ENCODE measurements at regions not wholly inside any gene's neighbourhood (a gene's known extent, or its start where the extent isn't known, plus 50 kb on each side); places are given as distances from the start of the nearest gene placed in this dataset.

GRCh38 chr11:121714351-121714750 lies 261.6 kb upstream of the SORL1-AS1 start:
- H3K9me3 Mint-ChIP-seq, result peaks cover 0 to 2% (median 0%) of the 10 kb centered on the region in 8 donors
- POLR2A ChIA-PET (ENCODE audit: partially characterized antibody), result no interaction called here
- Histone ChIP-seq H3K4me1 (ENCODE audit: insufficient read depth, low read length) (no peaks in the 10 kb centered on the region), H3K36me3 (ENCODE audit: insufficient read depth, low read length) (no peaks in the 10 kb centered on the region), H3K27ac (ENCODE audit: low read depth, low read length) (no peak overlapping the region), H3K4me3 (ENCODE audit: low read length in 2 of 2) (no peak overlapping the region), H3K9me3 (ENCODE audit: control insufficient read depth in 1 of 2, low read length in 2 of 2) (no peaks in the 10 kb centered on the region), H3K27me3 (ENCODE audit: insufficient read depth, low read length) (no peaks in the 10 kb centered on the region)
- intact Hi-C loops (cut with micrococcal nuclease), result no loop called here
- DNase-seq, result no peak
- H3K4me3 Mint-ChIP-seq, result no peak overlapping the region
- H3K27ac Mint-ChIP-seq, result no peak overlapping the region
- peaks cover 7% of the 10 kb centered on the region in 2 donors for H3K27me3 Mint-ChIP-seq
- CTCF ChIA-PET (ENCODE audit: partially characterized antibody), result no interaction called here
- H3K36me3 Mint-ChIP-seq, result peaks cover 1 to 4% of the 10 kb centered on the region in 2 donors
- no peaks in the 10 kb centered on the region for H3K4me1 Mint-ChIP-seq

GRCh38 chr11:121711939-121712338 lies 259.2 kb upstream of the SORL1-AS1 start:
- Histone ChIP-seq H3K4me1 (ENCODE audit: insufficient read depth, low read length) (no peaks in the 10 kb centered on the region), H3K4me3 (ENCODE audit: low read length in 2 of 2) (no peak overlapping the region), H3K9me3 (ENCODE audit: control insufficient read depth in 1 of 2, low read length in 2 of 2) (no peaks in the 10 kb centered on the region), H3K27me3 (ENCODE audit: insufficient read depth, low read length) (no peaks in the 10 kb centered on the region), H3K27ac (ENCODE audit: low read depth, low read length) (no peak overlapping the region), H3K36me3 (ENCODE audit: insufficient read depth, low read length) (no peaks in the 10 kb centered on the region)
- no peak for DNase-seq
- peaks cover 0 to 4% of the 10 kb centered on the region in 2 donors for H3K36me3 Mint-ChIP-seq
- intact Hi-C loops (cut with micrococcal nuclease), result no loop called here
- peaks cover 0 to 2% (median 0%) of the 10 kb centered on the region in 8 donors for H3K9me3 Mint-ChIP-seq
- CTCF ChIA-PET (ENCODE audit: partially characterized antibody), result no interaction called here
- POLR2A ChIA-PET (ENCODE audit: partially characterized antibody), result no interaction called here
- H3K27me3 Mint-ChIP-seq, result peaks cover 0 to 4% of the 10 kb centered on the region in 2 donors
- no peak overlapping the region for H3K27ac Mint-ChIP-seq
- H3K4me3 Mint-ChIP-seq, result no peak overlapping the region
- no peaks in the 10 kb centered on the region for H3K4me1 Mint-ChIP-seq

- no peak for DNase-seq
- Mint-ChIP-seq H3K4me1 (no peaks in the 10 kb centered on the region), H3K9me3 (peaks cover 0 to 2% (median 0%) of the 10 kb centered on the region in 8 donors), H3K36me3 (peaks cover 0 to 4% of the 10 kb centered on the region in 2 donors), H3K27me3 (peaks cover 0 to 4% of the 10 kb centered on the region in 2 donors), H3K4me3 (no peak overlapping the region), H3K27ac (no peak overlapping the region)
- intact Hi-C loops (cut with micrococcal nuclease), result no loop called here
- Histone ChIP-seq H3K4me1 (ENCODE audit: insufficient read depth, low read length) (no peaks in the 10 kb centered on the region), H3K36me3 (ENCODE audit: insufficient read depth, low read length) (no peaks in the 10 kb centered on the region), H3K9me3 (ENCODE audit: control insufficient read depth in 1 of 2, low read length in 2 of 2) (no peaks in the 10 kb centered on the region), H3K27ac (ENCODE audit: low read depth, low read length) (no peak overlapping the region), H3K27me3 (ENCODE audit: insufficient read depth, low read length) (no peaks in the 10 kb centered on the region), H3K4me3 (ENCODE audit: low read length in 2 of 2) (no peak overlapping the region)
- ChIA-PET CTCF (ENCODE audit: partially characterized antibody) (no interaction called here), POLR2A (ENCODE audit: partially characterized antibody) (no interaction called here)
These were observed 258.5 kb upstream of the SORL1-AS1 start for GRCh38 chr11:121711236-121711635.

- Histone ChIP-seq H3K27me3 (ENCODE audit: insufficient read depth, low read length) (no peaks in the 10 kb centered on the region), H3K4me3 (ENCODE audit: low read length in 2 of 2) (no peak overlapping the region), H3K36me3 (ENCODE audit: insufficient read depth, low read length) (no peaks in the 10 kb centered on the region), H3K4me1 (ENCODE audit: insufficient read depth, low read length) (no peaks in the 10 kb centered on the region), H3K27ac (ENCODE audit: low read depth, low read length) (no peak overlapping the region), H3K9me3 (ENCODE audit: control insufficient read depth in 1 of 2, low read length in 2 of 2) (no peaks in the 10 kb centered on the region)
- no peaks in the 10 kb centered on the region for H3K27me3 Mint-ChIP-seq
- no peak overlapping the region for H3K4me3 Mint-ChIP-seq
- no peaks in the 10 kb centered on the region for H3K4me1 Mint-ChIP-seq
- no peak for DNase-seq
- peaks cover 0 to 8% of the 10 kb centered on the region in 2 donors for H3K36me3 Mint-ChIP-seq
- intact Hi-C loops (cut with micrococcal nuclease), result no loop called here
- ChIA-PET CTCF (ENCODE audit: partially characterized antibody) (no interaction called here), POLR2A (ENCODE audit: partially characterized antibody) (no interaction called here)
- H3K9me3 Mint-ChIP-seq, result peaks cover 0 to 1% (median 0%) of the 10 kb centered on the region in 8 donors
- no peak overlapping the region for H3K27ac Mint-ChIP-seq
These were observed 254.2 kb upstream of the SORL1-AS1 start for GRCh38 chr11:121706884-121707420.

GRCh38 chr11:121703201-121703600 lies 250.4 kb upstream of the SORL1-AS1 start:
- POLR2A ChIA-PET (ENCODE audit: partially characterized antibody), result no interaction called here
- intact Hi-C loops (cut with micrococcal nuclease), result no loop called here

GRCh38 chr11:121700968-121701367 lies 248.2 kb upstream of the SORL1-AS1 start:
- H3K4me3 ChIP-seq (ENCODE audit: low read length in 2 of 2), result no peak overlapping the region
- Mint-ChIP-seq H3K27ac (no peak overlapping the region), H3K4me1 (no peaks in the 10 kb centered on the region), H3K9me3 (no peaks in the 10 kb centered on the region), H3K27me3 (peaks cover 0 to 7% of the 10 kb centered on the region in 2 donors), H3K36me3 (peaks cover 0 to 8% of the 10 kb centered on the region in 2 donors), H3K4me3 (no peak overlapping the region)
- ChIA-PET POLR2A (ENCODE audit: partially characterized antibody) (no interaction called here), CTCF (ENCODE audit: partially characterized antibody) (no interaction called here)
- H3K4me1 ChIP-seq (ENCODE audit: insufficient read depth, low read length), result no peaks in the 10 kb centered on the region
- H3K27ac ChIP-seq (ENCODE audit: low read depth, low read length), result no peak overlapping the region
- no peaks in the 10 kb centered on the region for H3K27me3 ChIP-seq (ENCODE audit: insufficient read depth, low read length)
- DNase-seq, result no peak
- no peaks in the 10 kb centered on the region for H3K9me3 ChIP-seq (ENCODE audit: control insufficient read depth in 1 of 2, low read length in 2 of 2)
- no peaks in the 10 kb centered on the region for H3K36me3 ChIP-seq (ENCODE audit: insufficient read depth, low read length)
- intact Hi-C loops (cut with micrococcal nuclease), result no loop called here

More at GRCh38 chr11:121703201-121703600, 250.4 kb upstream of the SORL1-AS1 start:
- no peaks in the 10 kb centered on the region for H3K9me3 Mint-ChIP-seq
- peaks cover 0 to 8% of the 10 kb centered on the region in 2 donors for H3K36me3 Mint-ChIP-seq
- H3K4me3 Mint-ChIP-seq, result no peak overlapping the region
- CTCF ChIA-PET (ENCODE audit: partially characterized antibody), result no interaction called here
- no peaks in the 10 kb centered on the region for H3K4me1 ChIP-seq (ENCODE audit: insufficient read depth, low read length)
- no peak for DNase-seq
- H3K27ac Mint-ChIP-seq, result no peak overlapping the region
- H3K36me3 ChIP-seq (ENCODE audit: insufficient read depth, low read length), result no peaks in the 10 kb centered on the region
- H3K4me1 Mint-ChIP-seq, result no peaks in the 10 kb centered on the region
- no peaks in the 10 kb centered on the region for H3K9me3 ChIP-seq (ENCODE audit: control insufficient read depth in 1 of 2, low read length in 2 of 2)
- no peaks in the 10 kb centered on the region for H3K27me3 ChIP-seq (ENCODE audit: insufficient read depth, low read length)
- no peak overlapping the region for H3K4me3 ChIP-seq (ENCODE audit: low read length in 2 of 2)
- peaks cover 0 to 7% of the 10 kb centered on the region in 2 donors for H3K27me3 Mint-ChIP-seq
- no peak overlapping the region for H3K27ac ChIP-seq (ENCODE audit: low read depth, low read length)

- CTCF ChIA-PET (ENCODE audit: partially characterized antibody), result no interaction called here
- H3K4me3 Mint-ChIP-seq, result no peak overlapping the region
- intact Hi-C loops (cut with micrococcal nuclease), result no loop called here
These were observed 247.0 kb upstream of the SORL1-AS1 start for GRCh38 chr11:121699801-121700200.

More at GRCh38 chr11:121699801-121700200, 247.0 kb upstream of the SORL1-AS1 start:
- no peaks in the 10 kb centered on the region for H3K4me1 Mint-ChIP-seq
- no peak overlapping the region for H3K27ac Mint-ChIP-seq
- H3K27me3 Mint-ChIP-seq, result peaks cover 2 to 7% of the 10 kb centered on the region in 2 donors
- H3K36me3 ChIP-seq (ENCODE audit: insufficient read depth, low read length), result no peaks in the 10 kb centered on the region
- POLR2A ChIA-PET (ENCODE audit: partially characterized antibody), result no interaction called here
- H3K27me3 ChIP-seq (ENCODE audit: insufficient read depth, low read length), result no peaks in the 10 kb centered on the region
- H3K36me3 Mint-ChIP-seq, result peaks cover 0 to 8% of the 10 kb centered on the region in 2 donors
- H3K4me3 ChIP-seq (ENCODE audit: low read length in 2 of 2), result no peak overlapping the region
- DNase-seq, result no peak
- H3K9me3 Mint-ChIP-seq, result no peaks in the 10 kb centered on the region
- H3K9me3 ChIP-seq (ENCODE audit: control insufficient read depth in 1 of 2, low read length in 2 of 2), result no peaks in the 10 kb centered on the region
- H3K4me1 ChIP-seq (ENCODE audit: insufficient read depth, low read length), result no peaks in the 10 kb centered on the region
- H3K27ac ChIP-seq (ENCODE audit: low read depth, low read length), result no peak overlapping the region
